ENCODE measurements at regions not wholly inside any gene's neighbourhood (a gene's known extent, or its start where the extent isn't known, plus 50 kb on each side); places are given as distances from the start of the nearest gene placed in this dataset.

- H3K4me1 ChIP-seq (ENCODE audit: control insufficient read depth in 1 of 2, low read depth in 2 of 2): peaks cover 0 to 18% of the 10 kb centered on the region in 2 donors
- no peak overlapping the region for H3K27ac ChIP-seq
- H3K9me3 ChIP-seq: no peaks in the 10 kb centered on the region
- H3K36me3 ChIP-seq: no peaks in the 10 kb centered on the region
- no peak for TF ChIP-seq CTCF (IDR thresholded peaks at IDR 0.05)
- ATAC-seq (ENCODE audit: insufficient number of reproducible peaks, low FRiP score, low read depth): no peak
- H3K4me3 ChIP-seq: no peak overlapping the region
- no peaks in the 10 kb centered on the region for H3K27me3 ChIP-seq (replicated peaks; ENCODE audit: insufficient read depth)
- no peak for DNase-seq (ENCODE audit: low spot score)
Measured at GRCh38 chr17:68709461-68709860, 108.3 kb upstream of the FAM20A start.

DNA sequence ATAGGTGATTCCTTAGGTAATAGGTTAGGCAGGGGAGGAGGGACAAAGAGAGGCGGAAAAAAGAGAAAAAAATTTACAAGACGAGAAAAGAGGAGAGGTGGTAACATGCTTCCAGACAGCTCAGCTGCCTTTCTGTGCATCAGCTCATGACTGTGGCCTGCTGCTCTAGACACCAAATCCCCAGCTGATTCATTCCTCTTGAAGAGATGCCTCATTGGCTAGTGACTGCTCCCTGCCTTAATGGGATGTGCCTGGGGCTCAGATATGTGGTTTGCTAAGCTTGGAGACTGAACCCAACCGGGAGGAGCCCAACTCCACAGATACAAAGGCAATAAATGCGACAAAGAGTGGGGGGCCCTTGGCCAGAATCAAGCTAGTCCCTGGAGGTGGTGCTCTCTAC, 105.9 kb upstream of the FAM20A start:
- H3K4me3 ChIP-seq: no peak overlapping the region
- TF ChIP-seq CTCF (IDR thresholded peaks at IDR 0.05): no peak
- H3K27ac ChIP-seq: no peak overlapping the region
- H3K27me3 ChIP-seq (replicated peaks; ENCODE audit: insufficient read depth): no peaks in the 10 kb centered on the region
- DNase-seq (ENCODE audit: low spot score) (no peak), ATAC-seq (ENCODE audit: insufficient number of reproducible peaks, low FRiP score, low read depth) (no peak)
- peaks cover 0 to 18% of the 10 kb centered on the region in 2 donors for H3K4me1 ChIP-seq (ENCODE audit: control insufficient read depth in 1 of 2, low read depth in 2 of 2)
- no peaks in the 10 kb centered on the region for H3K36me3 ChIP-seq
- no peaks in the 10 kb centered on the region for H3K9me3 ChIP-seq

GRCh38 chr17:68706356-68706920, 105.3 kb upstream of the FAM20A start:
- H3K36me3 ChIP-seq: no peaks in the 10 kb centered on the region
- no peaks in the 10 kb centered on the region for H3K27me3 ChIP-seq (replicated peaks; ENCODE audit: insufficient read depth)
- no peaks in the 10 kb centered on the region for H3K9me3 ChIP-seq
- DNase-seq (ENCODE audit: low spot score) (no peak), ATAC-seq (ENCODE audit: insufficient number of reproducible peaks, low FRiP score, low read depth) (no peak)
- H3K27ac ChIP-seq: no peak overlapping the region
- no peak overlapping the region for H3K4me3 ChIP-seq
- peaks cover 0 to 18% of the 10 kb centered on the region in 2 donors for H3K4me1 ChIP-seq (ENCODE audit: control insufficient read depth in 1 of 2, low read depth in 2 of 2)
- no peak for TF ChIP-seq CTCF (IDR thresholded peaks at IDR 0.05)

- Histone ChIP-seq H3K27me3 (replicated peaks; ENCODE audit: insufficient read depth) (no peaks in the 10 kb centered on the region), H3K27ac (no peak overlapping the region), H3K36me3 (no peaks in the 10 kb centered on the region), H3K4me1 (ENCODE audit: control insufficient read depth in 1 of 2, low read depth in 2 of 2) (peaks cover 0 to 13% of the 10 kb centered on the region in 2 donors), H3K9me3 (no peaks in the 10 kb centered on the region), H3K4me3 (no peak overlapping the region)
- DNase-seq (ENCODE audit: low spot score): no peak
- no peak for ATAC-seq (ENCODE audit: insufficient number of reproducible peaks, low FRiP score, low read depth)
- no peak for TF ChIP-seq CTCF (IDR thresholded peaks at IDR 0.05)
Measured at GRCh38 chr17:68705714-68706076, 104.5 kb upstream of the FAM20A start.

GRCh38 chr17:68704871-68705713, 103.9 kb upstream of the FAM20A start:
- Histone ChIP-seq H3K4me3 (no peak overlapping the region), H3K9me3 (no peaks in the 10 kb centered on the region), H3K4me1 (ENCODE audit: control insufficient read depth in 1 of 2, low read depth in 2 of 2) (peaks cover 0 to 7% of the 10 kb centered on the region in 2 donors), H3K36me3 (no peaks in the 10 kb centered on the region), H3K27ac (no peak overlapping the region), H3K27me3 (replicated peaks; ENCODE audit: insufficient read depth) (no peaks in the 10 kb centered on the region)
- ATAC-seq (ENCODE audit: insufficient number of reproducible peaks, low FRiP score, low read depth) (no peak), DNase-seq (ENCODE audit: low spot score) (no peak)
- TF ChIP-seq CTCF (IDR thresholded peaks at IDR 0.05): no peak

Measured in thoracic aorta (tissue), 2 donors.